ENCODE measurements at regions not wholly inside any gene's neighbourhood (a gene's known extent, or its start where the extent isn't known, plus 50 kb on each side); places are given as distances from the start of the nearest gene placed in this dataset.

DNA sequence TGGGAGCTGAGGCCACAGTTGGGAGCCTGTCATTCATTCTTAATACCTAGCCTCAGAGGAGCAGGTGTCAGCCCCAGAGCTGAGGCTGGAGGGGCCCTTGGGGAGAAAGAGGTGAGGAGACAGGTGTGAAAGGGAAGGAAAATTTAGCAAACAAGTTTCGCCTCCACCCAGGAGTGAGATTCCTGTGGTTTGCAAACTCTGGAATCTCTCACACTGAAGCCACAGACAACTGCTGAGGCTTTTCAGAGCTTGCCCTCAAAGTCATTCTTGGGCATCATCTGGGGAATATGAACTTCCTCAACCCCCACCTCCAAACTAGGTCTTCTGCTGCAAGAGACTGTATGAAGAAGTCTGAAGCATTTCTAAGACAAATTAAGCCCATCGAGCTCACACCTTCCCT lies 589.5 kb upstream of the TBX3 start:
- no peak for TF ChIP-seq POLR2A (IDR thresholded peaks at IDR 0.05; ENCODE audit: low read length)
- no peak for TF ChIP-seq GATA1 (IDR thresholded peaks at IDR 0.05; ENCODE audit: low read depth, low read length)

Data from erythroblast (primary cell).